Activated CD4-positive, alpha-beta T cell treated with anti-CD3 and anti-CD28 coated beads for 36 hours (primary cell): ENCODE measurements at regions not wholly inside any gene's neighbourhood (a gene's known extent, or its start where the extent isn't known, plus 50 kb on each side); places are given as distances from the start of the nearest gene placed in this dataset.
A peak's percentile ranks its signal among the peaks of the same experiment; 100 is the strongest.

Source experiments
- ATAC-seq: fragments of 200-7000 bp; cut with Tn5 transposase; one replicate; pipeline ENCODE4 v1.10.0; 2021; ENCODE audit warnings: mild to moderate bottlenecking, moderate library complexity
- CTCF ChIA-PET: fragments of 350-600 bp; sonication (Branson Sonifier 250); formaldehyde crosslinking; loops from one replicate; lab custom pipeline; 2021; ENCODE audit warnings: antibody characterized with exemption; lab: Charles Lee
- POLR2A ChIA-PET: fragments of 350-600 bp; sonication (Branson Sonifier 250); formaldehyde crosslinking; loops from one replicate; lab custom pipeline; 2021; ENCODE audit warnings: antibody characterized with exemption, inconsistent platforms; lab: Charles Lee
- DNase-seq: peaks from one replicate; pipeline ENCODE4 v3.0.0-alpha.2; 2020
- H3K27ac Mint-ChIP-seq: one replicate; pipeline ENCODE4 v1.8.0; 2021; ENCODE audit warnings: mixed read lengths
- H3K27me3 Mint-ChIP-seq: one replicate; pipeline ENCODE4 v1.8.0; 2021; ENCODE audit warnings: mixed read lengths
- H3K36me3 Mint-ChIP-seq: one replicate; pipeline ENCODE4 v1.8.0; 2021; ENCODE audit warnings: low read depth, mixed read lengths
- H3K4me1 Mint-ChIP-seq: one replicate; pipeline ENCODE4 v1.8.0; 2021; ENCODE audit warnings: mixed read lengths
- H3K4me3 Mint-ChIP-seq: one replicate; pipeline ENCODE4 v1.8.0; 2021; ENCODE audit warnings: mild to moderate bottlenecking, moderate library complexity, mixed read lengths
- H3K9me3 Mint-ChIP-seq: one replicate; pipeline ENCODE4 v1.8.0; 2021; ENCODE audit warnings: low read depth, mixed read lengths
- intact Hi-C, 2 experiments: fragments of 100-400 bp; cut with DNase I in 1 of 2; cut with micrococcal nuclease in 1 of 2; formaldehyde crosslinking; loops; one replicate each; pipeline versions ENCODE4 v1.14.2 to v1.15.1; 2022 to 2024; cut with DNase I, micrococcal nuclease

- Mint-ChIP-seq H3K9me3 (no peaks in the 10 kb centered on the region), H3K36me3 (no peaks in the 10 kb centered on the region), H3K4me3 (no peak overlapping the region), H3K27me3 (peaks cover 15% of the 10 kb centered on the region), H3K4me1 (peaks cover 13% of the 10 kb centered on the region), H3K27ac (peak overlapping the region; percentile 33)
- CTCF ChIA-PET: interaction anchor here (0.6 to 2.3 kb wide), 5 partner anchors 9 to 648 kb away, joined by 3 to 6 read pairs (median 3); no protein-coding TSS in a partner anchor
- POLR2A ChIA-PET: no interaction called here
- DNase-seq: peak; percentile 64
- peak; percentile 96 for ATAC-seq
- intact Hi-C loops: loop anchor here (2.0 kb wide), 1 partner anchor 77 kb away; no protein-coding TSS in a partner anchor
These were observed 108.8 kb upstream of the MPP7 start for GRCh38 chr10:28411648-28412047.

GRCh38 chr10:28418069-28418468, 114.8 kb upstream of the WAC start:
- H3K36me3 Mint-ChIP-seq: no peaks in the 10 kb centered on the region
- CTCF ChIA-PET: no interaction called here
- H3K4me3 Mint-ChIP-seq: no peak overlapping the region
- H3K27ac Mint-ChIP-seq: no peak overlapping the region
- POLR2A ChIA-PET: no interaction called here
- ATAC-seq: no peak
- H3K4me1 Mint-ChIP-seq: no peaks in the 10 kb centered on the region
- H3K9me3 Mint-ChIP-seq: no peaks in the 10 kb centered on the region
- intact Hi-C loops: no loop called here
- no peak for DNase-seq
- peaks cover 7% of the 10 kb centered on the region for H3K27me3 Mint-ChIP-seq

GRCh38 chr10:28425422-28425821, 107.5 kb upstream of the WAC start:
- DNase-seq: no peak
- no peak overlapping the region for H3K4me3 Mint-ChIP-seq
- CTCF ChIA-PET: interaction anchor here (0.5 to 0.7 kb wide), 3 partner anchors 51 to 195 kb away, joined by 3 to 4 read pairs (median 3); no protein-coding TSS in a partner anchor
- no peak overlapping the region for H3K27ac Mint-ChIP-seq
- intact Hi-C loops: no loop called here
- no peaks in the 10 kb centered on the region for H3K4me1 Mint-ChIP-seq
- POLR2A ChIA-PET: no interaction called here
- no peaks in the 10 kb centered on the region for H3K9me3 Mint-ChIP-seq
- H3K36me3 Mint-ChIP-seq: no peaks in the 10 kb centered on the region
- ATAC-seq: no peak
- H3K27me3 Mint-ChIP-seq: peaks cover 2% of the 10 kb centered on the region

- Mint-ChIP-seq H3K27ac (no peak overlapping the region), H3K36me3 (no peaks in the 10 kb centered on the region), H3K9me3 (no peaks in the 10 kb centered on the region), H3K4me1 (no peaks in the 10 kb centered on the region), H3K4me3 (no peak overlapping the region), H3K27me3 (peaks cover 2% of the 10 kb centered on the region)
- CTCF ChIA-PET: interaction anchor here (0.8 to 1.8 kb wide), 2 partner anchors 11 to 193 kb away, joined by 3 to 6 read pairs; no protein-coding TSS in a partner anchor
- ATAC-seq (no peak), DNase-seq (no peak)
- POLR2A ChIA-PET: no interaction called here
- intact Hi-C loops: no loop called here
These were observed 106.3 kb upstream of the WAC start for GRCh38 chr10:28426392-28427159.

GRCh38 chr10:28427376-28427775, 105.5 kb upstream of the WAC start:
- H3K27me3 Mint-ChIP-seq: peaks cover 3% of the 10 kb centered on the region
- ATAC-seq (no peak), DNase-seq (no peak)
- H3K36me3 Mint-ChIP-seq: no peaks in the 10 kb centered on the region
- intact Hi-C loops: no loop called here
- ChIA-PET CTCF (interaction anchor here (0.8 to 1.8 kb wide), 2 partner anchors 11 to 192 kb away, joined by 3 to 6 read pairs; no protein-coding TSS in a partner anchor), POLR2A (no interaction called here)
- H3K4me3 Mint-ChIP-seq: no peak overlapping the region
- peaks cover 4% of the 10 kb centered on the region for H3K4me1 Mint-ChIP-seq
- no peaks in the 10 kb centered on the region for H3K9me3 Mint-ChIP-seq
- H3K27ac Mint-ChIP-seq: no peak overlapping the region

- Mint-ChIP-seq H3K4me1 (peaks cover 6% of the 10 kb centered on the region), H3K27me3 (peaks cover 1% of the 10 kb centered on the region), H3K9me3 (no peaks in the 10 kb centered on the region), H3K4me3 (no peak overlapping the region), H3K36me3 (no peaks in the 10 kb centered on the region), H3K27ac (no peak overlapping the region)
- ATAC-seq (no peak), DNase-seq (no peak)
- intact Hi-C loops: no loop called here
- ChIA-PET POLR2A (no interaction called here), CTCF (interaction anchor here (0.6 to 0.9 kb wide), 2 partner anchors 10 to 180 kb away, joined by 3 read pairs; no protein-coding TSS in a partner anchor)
These were observed 103.9 kb upstream of the WAC start for GRCh38 chr10:28429045-28429444.

- ATAC-seq: peak; percentile 64
- H3K27me3 Mint-ChIP-seq: peaks cover 1% of the 10 kb centered on the region
These were observed 103.2 kb upstream of the WAC start for GRCh38 chr10:28429573-28430216.

GRCh38 chr10:28431139-28431538, 101.8 kb upstream of the WAC start:
- Mint-ChIP-seq H3K9me3 (no peaks in the 10 kb centered on the region), H3K36me3 (no peaks in the 10 kb centered on the region), H3K27me3 (peaks cover 1% of the 10 kb centered on the region), H3K4me3 (no peak overlapping the region), H3K27ac (no peak overlapping the region), H3K4me1 (peaks cover 6% of the 10 kb centered on the region)
- ATAC-seq (no peak), DNase-seq (no peak)
- intact Hi-C loops: loop anchor here (5.0 to 10.0 kb wide), 3 partner anchors 101 to 196 kb away; partner anchors contain the start of gene WAC (in 1 of the 2)
- ChIA-PET CTCF (interaction anchor here (0.5 to 1.3 kb wide), 6 partner anchors 38 to 184 kb away, joined by 3 to 5 read pairs (median 4); no protein-coding TSS in a partner anchor), POLR2A (no interaction called here)

More at GRCh38 chr10:28429573-28430216, 103.2 kb upstream of the WAC start:
- ChIA-PET POLR2A (no interaction called here), CTCF (no interaction called here)
- no peak overlapping the region for H3K27ac Mint-ChIP-seq
- H3K4me3 Mint-ChIP-seq: no peak overlapping the region
- no peaks in the 10 kb centered on the region for H3K9me3 Mint-ChIP-seq
- no peak for DNase-seq
- intact Hi-C loops: loop anchor here (5.0 to 10.0 kb wide), 3 partner anchors 103 to 198 kb away; partner anchors contain the start of gene WAC (in 1 of the 2)
- peaks cover 6% of the 10 kb centered on the region for H3K4me1 Mint-ChIP-seq
- H3K36me3 Mint-ChIP-seq: no peaks in the 10 kb centered on the region

- Mint-ChIP-seq H3K4me3 (peak overlapping the region; percentile 11), H3K4me1 (peaks cover 6% of the 10 kb centered on the region), H3K27me3 (peaks cover 4% of the 10 kb centered on the region), H3K36me3 (no peaks in the 10 kb centered on the region), H3K9me3 (no peaks in the 10 kb centered on the region), H3K27ac (no peak overlapping the region)
- POLR2A ChIA-PET: no interaction called here
- DNase-seq: peak; percentile 26
- intact Hi-C loops: loop anchor here (1.0 to 10.0 kb wide), 4 partner anchors 100 to 195 kb away; partner anchors contain the start of gene WAC (in 1 of the 2)
- no peak for ATAC-seq
- CTCF ChIA-PET: interaction anchor here (1.0 kb wide), 1 partner anchor 186 kb away, joined by 3 read pairs; no protein-coding TSS in a partner anchor
These were observed 100.7 kb upstream of the WAC start for GRCh38 chr10:28432210-28432676.

- H3K27me3 Mint-ChIP-seq: peaks cover 9% of the 10 kb centered on the region
- ATAC-seq (no peak), DNase-seq (no peak)
- H3K9me3 Mint-ChIP-seq: no peaks in the 10 kb centered on the region
- no peaks in the 10 kb centered on the region for H3K36me3 Mint-ChIP-seq
- ChIA-PET CTCF (interaction anchor here (0.6 kb wide), 1 partner anchor 418 kb away, joined by 3 read pairs; no protein-coding TSS in a partner anchor), POLR2A (no interaction called here)
- intact Hi-C loops: loop anchor here (5.0 to 10.0 kb wide), 3 partner anchors 98 to 193 kb away; partner anchors contain the start of gene WAC (in 1 of the 2)
- H3K4me1 Mint-ChIP-seq: peaks cover 6% of the 10 kb centered on the region
- no peak overlapping the region for H3K27ac Mint-ChIP-seq
- H3K4me3 Mint-ChIP-seq: no peak overlapping the region
These were observed 98.9 kb upstream of the WAC start for GRCh38 chr10:28434063-28434462.

- Mint-ChIP-seq H3K4me1 (no peaks in the 10 kb centered on the region), H3K27ac (no peak overlapping the region), H3K4me3 (no peak overlapping the region), H3K27me3 (peaks cover 8% of the 10 kb centered on the region), H3K9me3 (no peaks in the 10 kb centered on the region), H3K36me3 (no peaks in the 10 kb centered on the region)
- DNase-seq: no peak
- ChIA-PET POLR2A (no interaction called here), CTCF (no interaction called here)
- intact Hi-C loops: no loop called here
- ATAC-seq: no peak
These were observed 90.5 kb upstream of the WAC start for GRCh38 chr10:28442403-28442802.
